ENCODE measurements at regions not wholly inside any gene's neighbourhood (a gene's known extent, or its start where the extent isn't known, plus 50 kb on each side); places are given as distances from the start of the nearest gene placed in this dataset.

- ATAC-seq: no peak
- no peaks in the 10 kb centered on the region for H3K36me3 Mint-ChIP-seq
- no peak overlapping the region for H3K4me3 Mint-ChIP-seq
- no peak overlapping the region for H3K27ac Mint-ChIP-seq
- no peak for DNase-seq
- POLR2A ChIA-PET: no interaction called here
- no peaks in the 10 kb centered on the region for H3K4me1 Mint-ChIP-seq
- H3K9me3 Mint-ChIP-seq: peaks cover 0 to 17% (median 3%) of the 10 kb centered on the region in 9 donors
- H3K27me3 Mint-ChIP-seq: no peaks in the 10 kb centered on the region
These were observed 53.8 kb upstream of the VCX start for GRCh38 chrX:7789200-7789599.

GRCh38 chrX:7788334-7788733 lies 54.6 kb upstream of the VCX start:
- ATAC-seq (no peak), DNase-seq (no peak)
- H3K27me3 Mint-ChIP-seq: no peaks in the 10 kb centered on the region
- H3K4me3 Mint-ChIP-seq: no peak overlapping the region
- POLR2A ChIA-PET: no interaction called here
- H3K36me3 Mint-ChIP-seq: no peaks in the 10 kb centered on the region
- peaks cover 0 to 21% (median 4%) of the 10 kb centered on the region in 9 donors for H3K9me3 Mint-ChIP-seq
- no peak overlapping the region for H3K27ac Mint-ChIP-seq
- H3K4me1 Mint-ChIP-seq: no peaks in the 10 kb centered on the region

- Mint-ChIP-seq H3K36me3 (no peaks in the 10 kb centered on the region), H3K27me3 (no peaks in the 10 kb centered on the region), H3K9me3 (peaks cover 0 to 21% (median 5%) of the 10 kb centered on the region in 9 donors), H3K4me1 (no peaks in the 10 kb centered on the region), H3K4me3 (no peak overlapping the region), H3K27ac (no peak overlapping the region)
- POLR2A ChIA-PET: no interaction called here
- no peak for ATAC-seq
- no peak for DNase-seq
These were observed 55.3 kb upstream of the VCX start for GRCh38 chrX:7787714-7788113.

GRCh38 chrX:7784580-7784979 lies 58.4 kb upstream of the VCX start:
- Mint-ChIP-seq H3K27ac (no peak overlapping the region), H3K9me3 (peaks cover 0 to 21% (median 5%) of the 10 kb centered on the region in 9 donors), H3K4me1 (no peaks in the 10 kb centered on the region), H3K36me3 (no peaks in the 10 kb centered on the region), H3K4me3 (no peak overlapping the region), H3K27me3 (no peaks in the 10 kb centered on the region)
- POLR2A ChIA-PET: no interaction called here
- ATAC-seq: no peak
- DNase-seq: no peak

GRCh38 chrX:7779644-7780043 lies 63.3 kb upstream of the VCX start:
- H3K27ac Mint-ChIP-seq: no peak overlapping the region
- H3K9me3 Mint-ChIP-seq: peaks cover 0 to 23% (median 3%) of the 10 kb centered on the region in 9 donors
- no peaks in the 10 kb centered on the region for H3K27me3 Mint-ChIP-seq
- no peak for ATAC-seq
- no peak overlapping the region for H3K4me3 Mint-ChIP-seq
- DNase-seq: no peak
- POLR2A ChIA-PET: no interaction called here
- H3K4me1 Mint-ChIP-seq: no peaks in the 10 kb centered on the region
- H3K36me3 Mint-ChIP-seq: no peaks in the 10 kb centered on the region

- Mint-ChIP-seq H3K27ac (no peak overlapping the region), H3K4me3 (no peak overlapping the region), H3K9me3 (peaks cover 0 to 11% (median 4%) of the 10 kb centered on the region in 9 donors), H3K36me3 (no peaks in the 10 kb centered on the region), H3K27me3 (no peaks in the 10 kb centered on the region), H3K4me1 (no peaks in the 10 kb centered on the region)
- ATAC-seq: no peak
- no peak for DNase-seq
- POLR2A ChIA-PET: no interaction called here
These were observed 67.0 kb upstream of the VCX start for GRCh38 chrX:7775987-7776386.

- Mint-ChIP-seq H3K27me3 (no peaks in the 10 kb centered on the region), H3K9me3 (peaks cover 0 to 33% (median 6%) of the 10 kb centered on the region in 9 donors), H3K4me1 (no peaks in the 10 kb centered on the region), H3K27ac (no peak overlapping the region), H3K4me3 (no peak overlapping the region), H3K36me3 (peaks cover 0 to 5% (median 0%) of the 10 kb centered on the region in 3 donors)
- no peak for ATAC-seq
- DNase-seq: no peak
- POLR2A ChIA-PET: no interaction called here
These were observed 71.1 kb upstream of the VCX start for GRCh38 chrX:7771788-7772438.

- DNase-seq (no peak), ATAC-seq (no peak)
- POLR2A ChIA-PET: no interaction called here
- H3K27ac Mint-ChIP-seq: no peak overlapping the region
- H3K27me3 Mint-ChIP-seq: peaks cover 0 to 7% (median 3%) of the 10 kb centered on the region in 5 donors
- H3K9me3 Mint-ChIP-seq: peaks cover 0 to 4% (median 0%) of the 10 kb centered on the region in 9 donors
- peaks cover 0 to 3% (median 0%) of the 10 kb centered on the region in 3 donors for H3K36me3 Mint-ChIP-seq
- H3K4me3 Mint-ChIP-seq: no peak overlapping the region
- H3K4me1 Mint-ChIP-seq: no peaks in the 10 kb centered on the region
These were observed 83.1 kb upstream of the VCX start for GRCh38 chrX:7759830-7760229.

- DNase-seq: no peak
- no peak overlapping the region for H3K4me3 Mint-ChIP-seq
- H3K36me3 Mint-ChIP-seq: no peaks in the 10 kb centered on the region
- no peak for ATAC-seq
- no peaks in the 10 kb centered on the region for H3K27me3 Mint-ChIP-seq
- H3K4me1 Mint-ChIP-seq: no peaks in the 10 kb centered on the region
- H3K27ac Mint-ChIP-seq: no peak overlapping the region
- peaks cover 0 to 4% (median 0%) of the 10 kb centered on the region in 9 donors for H3K9me3 Mint-ChIP-seq
- POLR2A ChIA-PET: no interaction called here
These were observed 96.1 kb upstream of the VCX start for GRCh38 chrX:7746856-7747255.

- POLR2A ChIA-PET: no interaction called here
- Mint-ChIP-seq H3K27ac (no peak overlapping the region), H3K36me3 (no peaks in the 10 kb centered on the region), H3K4me3 (no peak overlapping the region), H3K4me1 (no peaks in the 10 kb centered on the region), H3K9me3 (peaks cover 0 to 5% (median 0%) of the 10 kb centered on the region in 9 donors), H3K27me3 (peaks cover 0 to 2% (median 0%) of the 10 kb centered on the region in 5 donors)
- DNase-seq (no peak), ATAC-seq (no peak)
These were observed 112.9 kb upstream of the VCX start for GRCh38 chrX:7730071-7730470.

- no peak overlapping the region for H3K4me3 Mint-ChIP-seq
- no peak overlapping the region for H3K27ac Mint-ChIP-seq
- H3K4me1 Mint-ChIP-seq: no peaks in the 10 kb centered on the region
- ATAC-seq (no peak), DNase-seq (no peak)
- peaks cover 0 to 6% (median 0%) of the 10 kb centered on the region in 9 donors for H3K9me3 Mint-ChIP-seq
- POLR2A ChIA-PET: no interaction called here
- H3K36me3 Mint-ChIP-seq: no peaks in the 10 kb centered on the region
- peaks cover 0 to 3% (median 0%) of the 10 kb centered on the region in 5 donors for H3K27me3 Mint-ChIP-seq
These were observed 122.5 kb upstream of the VCX start for GRCh38 chrX:7720519-7720918.

- Mint-ChIP-seq H3K4me3 (no peak overlapping the region), H3K27me3 (peaks cover 0 to 7% (median 0%) of the 10 kb centered on the region in 5 donors)
These were observed 128.6 kb upstream of the VCX start for GRCh38 chrX:7714351-7714750.

GRCh38 chrX:7711167-7711566 lies 131.8 kb upstream of the VCX start:
- Mint-ChIP-seq H3K4me1 (no peaks in the 10 kb centered on the region), H3K27ac (no peak overlapping the region), H3K4me3 (no peak overlapping the region), H3K27me3 (peaks cover 0 to 5% (median 0%) of the 10 kb centered on the region in 5 donors), H3K9me3 (peaks cover 0 to 4% (median 0%) of the 10 kb centered on the region in 9 donors), H3K36me3 (no peaks in the 10 kb centered on the region)
- ATAC-seq: no peak
- POLR2A ChIA-PET: no interaction called here
- no peak for DNase-seq

More at GRCh38 chrX:7714351-7714750, 128.6 kb upstream of the VCX start:
- DNase-seq: no peak
- Mint-ChIP-seq H3K9me3 (peaks cover 0 to 6% (median 0%) of the 10 kb centered on the region in 9 donors), H3K4me1 (no peaks in the 10 kb centered on the region), H3K27ac (no peak overlapping the region), H3K36me3 (no peaks in the 10 kb centered on the region)
- ATAC-seq: no peak
- POLR2A ChIA-PET: no interaction called here

- Mint-ChIP-seq H3K36me3 (no peaks in the 10 kb centered on the region), H3K9me3 (peaks cover 0 to 4% (median 0%) of the 10 kb centered on the region in 9 donors), H3K27ac (no peak overlapping the region), H3K27me3 (peaks cover 0 to 5% (median 0%) of the 10 kb centered on the region in 5 donors), H3K4me3 (no peak overlapping the region), H3K4me1 (no peaks in the 10 kb centered on the region)
- no peak for ATAC-seq
- no peak for DNase-seq
- POLR2A ChIA-PET: no interaction called here
These were observed 133.1 kb upstream of the VCX start for GRCh38 chrX:7709845-7710244.
